ENCODE measurements at regions not wholly inside any gene's neighbourhood (a gene's known extent, or its start where the extent isn't known, plus 50 kb on each side); places are given as distances from the start of the nearest gene placed in this dataset.

- no peak for DNase-seq (ENCODE audit: low read depth)
These were observed 548.2 kb upstream of the LRRTM1 start for GRCh38 chr2:80852808-80853139.

GRCh38 chr2:80852079-80852807 lies 547.7 kb upstream of the LRRTM1 start:
- DNase-seq (ENCODE audit: low read depth) = no peak

GRCh38 chr2:80830891-80831290 lies 526.3 kb upstream of the LRRTM1 start:
- DNase-seq (ENCODE audit: low read depth) = no peak

GRCh38 chr2:80822999-80823398 lies 518.4 kb upstream of the LRRTM1 start:
- DNase-seq (ENCODE audit: low read depth) = no peak

- no peak for DNase-seq (ENCODE audit: low read depth)
These were observed 510.7 kb upstream of the LRRTM1 start for GRCh38 chr2:80815259-80815658.

- DNase-seq (ENCODE audit: low read depth) = no peak
These were observed 482.0 kb upstream of the LRRTM1 start for GRCh38 chr2:80786584-80786983.

- DNase-seq (ENCODE audit: low read depth) = no peak
These were observed 474.2 kb upstream of the LRRTM1 start for GRCh38 chr2:80778704-80779103.

- DNase-seq (ENCODE audit: low read depth) = no peak
These were observed 444.0 kb upstream of the LRRTM1 start for GRCh38 chr2:80748592-80748991.

GRCh38 chr2:80737047-80737446 lies 432.5 kb upstream of the LRRTM1 start:
- no peak for DNase-seq (ENCODE audit: low read depth)

- no peak for DNase-seq (ENCODE audit: low read depth)
These were observed 420.4 kb upstream of the LRRTM1 start for GRCh38 chr2:80725001-80725400.

GRCh38 chr2:80722803-80723202 lies 418.3 kb upstream of the LRRTM1 start:
- no peak for DNase-seq (ENCODE audit: low read depth)

- DNase-seq (ENCODE audit: low read depth) = no peak
These were observed 415.1 kb upstream of the LRRTM1 start for GRCh38 chr2:80719607-80720006.

- DNase-seq (ENCODE audit: low read depth) = no peak
These were observed 410.9 kb upstream of the LRRTM1 start for GRCh38 chr2:80715433-80715832.

- no peak for DNase-seq (ENCODE audit: low read depth)
These were observed 407.4 kb upstream of the LRRTM1 start for GRCh38 chr2:80711915-80712314.

- DNase-seq (ENCODE audit: low read depth) = peak; percentile 37
These were observed 402.4 kb upstream of the LRRTM1 start for GRCh38 chr2:80706951-80707350.

- no peak for DNase-seq (ENCODE audit: low read depth)
These were observed 402.0 kb upstream of the LRRTM1 start for GRCh38 chr2:80706541-80706940.

GRCh38 chr2:80703532-80703931 lies 399.0 kb upstream of the LRRTM1 start:
- no peak for DNase-seq (ENCODE audit: low read depth)

- DNase-seq (ENCODE audit: low read depth) = no peak
These were observed 396.4 kb upstream of the LRRTM1 start for GRCh38 chr2:80700961-80701360.
